GM12878 (cell line): ENCODE measurements at regions not wholly inside any gene's neighbourhood (a gene's known extent, or its start where the extent isn't known, plus 50 kb on each side); places are given as distances from the start of the nearest gene placed in this dataset.

Experiments
- ATAC-seq: fragments of 200-7000 bp; cut with Tn5 transposase; 3 replicates; pipeline ENCODE4 v1.9.1; 2020; ENCODE audit warnings: mild to moderate bottlenecking, moderate library complexity
- BruUV-seq: library from RNA; stranded (reverse); fragments of 400-500 nt; replicated peaks from 2 replicates; lab custom pipeline; 2021; lab: Mats Ljungman, UMichigan
- CTCF ChIA-PET: fragments of 300-600 bp; sonication (Branson Sonifier 250); formaldehyde crosslinking; extraction: SDS; loops from one replicate; lab custom pipeline; 2021; ENCODE audit warnings: inconsistent platforms; lab: Yijun Ruan, JAX
- POLR2A ChIA-PET: fragments of 350-600 bp; formaldehyde crosslinking; extraction: SDS; loops from one replicate; lab custom pipeline; 2021; ENCODE audit warnings: inconsistent platforms; lab: Charles Lee
- RAD21 ChIA-PET: fragments of 300-600 bp; sonication (Branson Sonifier 250); formaldehyde crosslinking; loops from one replicate; lab custom pipeline; 2023; ENCODE audit warnings: antibody characterized with exemption; ENCODE audit not compliant: unreplicated experiment; lab: Charles Lee
- SMC1A ChIA-PET: fragments of 300-600 bp; sonication (Branson Sonifier 250); formaldehyde crosslinking; loops from one replicate; lab custom pipeline; 2023; ENCODE audit not compliant: unreplicated experiment, uncharacterized antibody; lab: Charles Lee
- DNase-seq: peaks from one replicate; pipeline ENCODE4 v3.0.0-alpha.2; 2011; ENCODE audit warnings: low read depth, low spot score
- FAIRE-seq: peaks from 3 replicates; lab custom pipeline; 2011; peaks lifted over from hg19 to GRCh38; lab: Jason Lieb, UNC
- H2AFZ ChIP-seq: 2 replicates; pipeline ENCODE4 v1.6.0; 2011; ENCODE audit warnings: low read depth, low read length, control low read depth; ENCODE audit not compliant: control insufficient read depth
- H3K27ac ChIP-seq: 2 replicates; pipeline ENCODE4 v1.5.1; 2011; ENCODE audit warnings: control low read depth; ENCODE audit not compliant: control insufficient read depth, insufficient read depth
- H3K27me3 ChIP-seq, 2 experiments: replicated peaks in 1 of 2; 2 replicates each; pipeline versions ENCODE4 v1.6.0 to v1.6.1; 2011; ENCODE audit warnings: low read length in 1 of 2; ENCODE audit not compliant: control insufficient read depth in 2 of 2, insufficient read depth in 2 of 2
- H3K36me3 ChIP-seq, 2 experiments: 2 replicates each; pipeline ENCODE4 v1.5.1; 2011; ENCODE audit warnings: low read length in 1 of 2; ENCODE audit not compliant: control insufficient read depth in 2 of 2, insufficient read depth in 2 of 2
- H3K4me1 ChIP-seq: 2 replicates; pipeline ENCODE4 v1.6.1; 2011; ENCODE audit warnings: mild to moderate bottlenecking, low read length, moderate library complexity, mixed read lengths; ENCODE audit not compliant: control insufficient read depth, insufficient read depth
- H3K4me2 ChIP-seq: 2 replicates; pipeline ENCODE4 v1.6.0; 2011; ENCODE audit warnings: control low read depth; ENCODE audit not compliant: control insufficient read depth, insufficient read depth
- H3K4me3 ChIP-seq: fragments of 200-600 bp; sonication (generic); 2 replicates; pipeline ENCODE4 v1.5.1; 2016
- H3K79me2 ChIP-seq: 2 replicates; pipeline ENCODE4 v1.6.0; 2011; ENCODE audit warnings: low read length; ENCODE audit not compliant: control insufficient read depth, insufficient read depth
- H3K9ac ChIP-seq: 2 replicates; pipeline ENCODE4 v1.8.0; 2011; ENCODE audit warnings: low read length, control low read depth, mixed read lengths; ENCODE audit not compliant: control insufficient read depth, insufficient read depth
- H3K9me3 ChIP-seq: replicated peaks from 3 replicates; pipeline ENCODE4 v1.5.1; 2011; ENCODE audit warnings: mild to moderate bottlenecking, low read length; ENCODE audit not compliant: control insufficient read depth, insufficient read depth
- H4K20me1 ChIP-seq: 2 replicates; pipeline ENCODE4 v1.6.0; 2011; ENCODE audit not compliant: control insufficient read depth, insufficient read depth
- EP300 ChIP-seq, 2 experiments: fragments of 150-350 bp in 1 of 2; IDR thresholded peaks; 2 replicates each; pipeline ENCODE4 v1.6.1; 2011 to 2012; ENCODE audit warnings: low read depth in 2 of 2, low read length in 2 of 2, borderline replicate concordance in 1 of 2, improper control_type of control experiment in 1 of 2, inconsistent platforms in 1 of 2; ENCODE audit not compliant: control insufficient read depth in 1 of 2
- FOXK2 ChIP-seq: fragments of 450-650 bp; IDR thresholded peaks from 2 replicates; pipeline ENCODE4 v1.6.1; 2017; ENCODE audit warnings: mild to moderate bottlenecking, moderate library complexity
- IKZF1 ChIP-seq: fragments of 450-650 bp; conservative IDR thresholded peaks from 2 replicates; pipeline ENCODE4 v1.6.1; 2017; ENCODE audit warnings: antibody characterized with exemption, mild to moderate bottlenecking
- IKZF2 ChIP-seq, 2 experiments: fragments of 450-650 bp; IDR thresholded peaks; 2 replicates each; pipeline ENCODE4 v1.6.1; 2017; ENCODE audit warnings: mild to moderate bottlenecking in 2 of 2, moderate library complexity in 2 of 2
- JUNB ChIP-seq: IDR thresholded peaks from 2 replicates; pipeline ENCODE4 v1.6.1; 2016; ENCODE audit warnings: antibody characterized with exemption, mild to moderate bottlenecking
- KDM1A ChIP-seq: fragments of 200-600 bp; sonication (generic); IDR thresholded peaks from 2 replicates; pipeline ENCODE4 v1.6.1; 2016; ENCODE audit warnings: borderline replicate concordance
- MAX ChIP-seq: IDR thresholded peaks from 2 replicates; pipeline ENCODE4 v1.6.1; 2012; ENCODE audit warnings: low read depth, low read length, improper control_type of control experiment
- NFYA ChIP-seq: IDR thresholded peaks from 2 replicates; pipeline ENCODE4 v1.6.1; 2011; ENCODE audit warnings: low read depth, mild to moderate bottlenecking, low read length, improper control_type of control experiment, borderline replicate concordance
- POLR2AphosphoS2 ChIP-seq: IDR thresholded peaks from 2 replicates; pipeline ENCODE4 v1.6.1; 2011; ENCODE audit warnings: low read depth, mild to moderate bottlenecking, low read length, improper control_type of control experiment, moderate library complexity
- RAD51 ChIP-seq: fragments of 450-650 bp; IDR thresholded peaks from 2 replicates; pipeline ENCODE4 v1.6.1; 2016; ENCODE audit warnings: moderate library complexity, mild to moderate bottlenecking, inconsistent platforms
- RCOR1 ChIP-seq: conservative IDR thresholded peaks from 2 replicates; pipeline ENCODE4 v1.6.1; 2012; ENCODE audit warnings: low read depth, low read length, improper control_type of control experiment
- SIN3A ChIP-seq: IDR thresholded peaks from 2 replicates; pipeline ENCODE4 v1.6.1; 2012; ENCODE audit warnings: low read depth, low read length, improper control_type of control experiment
- SP1 ChIP-seq: IDR thresholded peaks from one replicate; pipeline ENCODE4 v1.6.1; 2011; ENCODE audit warnings: low read depth, low read length
- TCF12 ChIP-seq: IDR thresholded peaks from 2 replicates; pipeline ENCODE4 v1.6.1; 2011; ENCODE audit warnings: low read depth, mild to moderate bottlenecking, low read length
- TCF7 ChIP-seq: IDR thresholded peaks from 2 replicates; pipeline ENCODE4 v1.6.1; 2014; ENCODE audit warnings: antibody characterized with exemption, borderline replicate concordance
- ZBTB40 ChIP-seq: fragments of 450-650 bp; IDR thresholded peaks from 2 replicates; pipeline ENCODE4 v1.6.1; 2016; ENCODE audit warnings: mild to moderate bottlenecking, moderate library complexity, borderline replicate concordance
- WGBS: methylation state at CpG from one replicate; pipeline ENCODE4 v1.1.6; 2016; ENCODE audit warnings: low lambda C conversion rate; ENCODE audit not compliant: insufficient replicate concordance, insufficient coverage; ENCODE audit errors: missing lambda C conversion rate; 5-methylcytosine and 5-hydroxymethylcytosine counted together
- in situ Hi-C: fragments of 300-500 bp; cut with MboI; formaldehyde crosslinking; loops from 9 replicates; pipeline ENCODE4 v1.14.3; 2018; ENCODE audit warnings: mixed read lengths
- intact Hi-C: fragments of 100-400 bp; cut with micrococcal nuclease; formaldehyde crosslinking; loops from one replicate; pipeline ENCODE4 v1.14.2; 2022; ENCODE audit not compliant: unreplicated experiment

- in situ Hi-C loops: no loop called here
- WGBS: 24% methylated on average over 4 of the region's 4 CpGs
- Histone ChIP-seq H3K9ac (no peak overlapping the region), H3K36me3 (no peaks in the 10 kb centered on the region), H3K4me2 (no peak overlapping the region), H3K4me1 (no peaks in the 10 kb centered on the region), H3K27me3 (no peaks in the 10 kb centered on the region), H3K79me2 (no peaks in the 10 kb centered on the region), H3K27ac (no peak overlapping the region), H4K20me1 (no peaks in the 10 kb centered on the region), H3K9me3 (no peaks in the 10 kb centered on the region), H3K4me3 (no peak overlapping the region), H2AFZ (no peak overlapping the region)
- no peak for TF ChIP-seq POLR2AphosphoS2
- no peak for TF ChIP-seq SIN3A
- ChIA-PET SMC1A (interaction anchor here (0.7 kb wide), 1 partner anchor 37 kb away, joined by 3 read pairs; no protein-coding TSS in a partner anchor), POLR2A (no interaction called here), CTCF (no interaction called here), RAD21 (no interaction called here)
- BruUV-seq: no TSS peak
- FAIRE-seq: no peak
- no peak for ATAC-seq
- DNase-seq: no peak
- intact Hi-C loops: no loop called here
These were observed 520.1 kb upstream of the NBEA start for GRCh38 chr13:34421858-34422475.

GRCh38 chr13:34422956-34423355 lies 519.1 kb upstream of the NBEA start:
- POLR2A ChIA-PET: no interaction called here
- WGBS: 30% methylated on average over 6 of the region's 6 CpGs
- H4K20me1 ChIP-seq: no peaks in the 10 kb centered on the region
- in situ Hi-C loops: no loop called here
- CTCF ChIA-PET: no interaction called here
- no peaks in the 10 kb centered on the region for H3K27me3 ChIP-seq
- DNase-seq (no peak), ATAC-seq (no peak), FAIRE-seq (no peak)
- BruUV-seq: no TSS peak
- H3K9ac ChIP-seq: no peak overlapping the region
- H3K4me3 ChIP-seq: no peak overlapping the region
- no peak overlapping the region for H3K4me2 ChIP-seq
- H2AFZ ChIP-seq: no peak overlapping the region
- no peak overlapping the region for H3K27ac ChIP-seq
- H3K4me1 ChIP-seq: no peaks in the 10 kb centered on the region
- no peaks in the 10 kb centered on the region for H3K79me2 ChIP-seq
- RAD21 ChIA-PET: no interaction called here
- intact Hi-C loops: no loop called here
- H3K9me3 ChIP-seq: no peaks in the 10 kb centered on the region
- SMC1A ChIA-PET: no interaction called here
- no peaks in the 10 kb centered on the region for H3K36me3 ChIP-seq
- no peak for TF ChIP-seq SP1
- no peak for TF ChIP-seq RCOR1
- TF ChIP-seq IKZF2 (IDR thresholded peaks at IDR 0.05): no peak
- no peak for TF ChIP-seq TCF7
- TF ChIP-seq IKZF1: no peak
- no peak for TF ChIP-seq EP300 (IDR thresholded peaks at IDR 0.05; ENCODE audit: borderline replicate concordance in 1 of 2, control insufficient read depth in 1 of 2, low read depth in 2 of 2, low read length in 2 of 2)
- no peak for TF ChIP-seq FOXK2
- no peak for TF ChIP-seq TCF12
- no peak for TF ChIP-seq NFYA
- TF ChIP-seq KDM1A: no peak
- TF ChIP-seq RAD51: no peak
- TF ChIP-seq JUNB: no peak
- TF ChIP-seq MAX: no peak
- no peak for TF ChIP-seq ZBTB40
